SH-SY5Y (cell line): ENCODE measurements at regions not wholly inside any gene's neighbourhood (a gene's known extent, or its start where the extent isn't known, plus 50 kb on each side); places are given as distances from the start of the nearest gene placed in this dataset.

Source experiments
- GATA2 ChIP-seq: IDR thresholded peaks from 2 replicates; pipeline ENCODE4 v1.6.1; 2011; ENCODE audit warnings: mild to moderate bottlenecking, low read depth, low read length
- GATA3 ChIP-seq: IDR thresholded peaks from 2 replicates; pipeline ENCODE4 v1.6.1; 2011; ENCODE audit warnings: low read depth, mild to moderate bottlenecking, low read length, moderate library complexity

GRCh38 chr4:79723507-79723906 lies 315.5 kb upstream of the GK2 start:
- no peak for TF ChIP-seq GATA3
- TF ChIP-seq GATA2 = no peak
